Tongue (tissue), 1 donor: ENCODE measurements at regions not wholly inside any gene's neighbourhood (a gene's known extent, or its start where the extent isn't known, plus 50 kb on each side); places are given as distances from the start of the nearest gene placed in this dataset.
"Not testable (repeated sequence)": the region's sequence is repeated elsewhere in the genome, so short reads cannot be mapped to it uniquely, and the experiment has no call there.

Experiments used
- DNase-seq: peaks from one replicate; pipeline ENCODE4 v3.0.0-alpha.2; 2015

DNA sequence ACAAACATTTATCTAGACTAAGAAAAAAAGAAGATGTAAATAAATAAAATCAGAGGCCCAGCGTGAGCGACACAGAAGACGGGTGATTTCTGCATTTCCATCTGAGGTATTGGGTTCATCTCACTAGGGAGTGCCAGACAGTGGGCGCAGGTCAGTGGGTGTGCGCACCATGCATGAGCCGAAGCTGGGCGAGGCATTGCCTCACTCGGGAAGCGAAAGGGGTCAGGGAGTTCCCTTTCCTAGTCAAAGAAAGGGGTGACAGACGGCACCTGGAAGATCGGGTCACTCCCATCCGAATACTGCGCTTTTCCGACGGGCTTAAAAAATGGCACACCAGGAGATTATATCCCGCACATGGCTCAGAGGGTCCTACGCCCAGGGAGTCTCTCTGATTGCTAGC lies 79.5 kb upstream of the ABCD2 start:
- not testable (repeated sequence) for DNase-seq

DNA sequence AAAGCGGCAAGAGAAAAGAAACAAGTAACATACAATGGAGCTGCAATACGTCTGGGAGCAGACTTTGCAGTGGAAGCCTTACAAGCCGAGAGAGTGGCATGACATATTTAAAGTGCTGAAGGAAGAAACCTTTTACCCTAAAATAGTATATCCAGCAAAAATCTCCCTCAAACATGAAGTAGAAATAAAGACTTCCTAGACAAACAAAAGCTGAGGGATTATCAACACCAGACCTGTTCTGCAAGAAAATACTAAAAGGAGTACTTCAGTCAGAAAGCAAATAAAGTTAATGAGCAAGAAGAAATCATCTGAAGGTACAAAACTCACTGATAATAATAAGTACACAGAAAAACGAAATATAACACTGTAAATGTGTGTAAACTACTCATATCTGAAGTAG lies 77.5 kb upstream of the ABCD2 start:
- peak; percentile 7 for DNase-seq

DNA sequence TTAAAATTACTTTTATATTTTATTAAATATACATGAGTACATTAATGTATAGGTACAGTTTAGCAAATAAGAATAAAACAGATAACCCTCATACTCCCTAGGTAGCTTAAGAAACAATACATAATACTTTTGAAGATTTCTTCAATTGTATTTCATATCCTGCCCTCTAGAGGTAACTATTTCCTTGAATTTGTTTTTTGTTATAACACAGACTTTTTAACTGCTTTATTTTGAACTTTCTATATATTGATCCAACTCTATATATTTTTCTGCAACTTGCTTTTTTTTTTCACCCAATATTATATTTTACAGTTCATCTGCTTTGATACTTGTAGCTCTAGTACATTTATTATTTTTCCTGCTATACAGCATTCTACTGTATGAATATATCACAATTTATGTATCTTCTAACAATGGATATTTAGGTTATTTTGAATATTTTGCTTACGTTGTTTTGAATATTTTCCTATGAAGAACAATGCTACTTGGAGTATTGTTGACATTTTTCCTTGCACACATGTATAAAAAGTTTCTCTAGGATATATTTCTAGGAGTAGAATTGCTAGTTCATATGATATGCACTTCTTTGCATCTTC lies 72.8 kb upstream of the ABCD2 start:
- no peak for DNase-seq

DNA sequence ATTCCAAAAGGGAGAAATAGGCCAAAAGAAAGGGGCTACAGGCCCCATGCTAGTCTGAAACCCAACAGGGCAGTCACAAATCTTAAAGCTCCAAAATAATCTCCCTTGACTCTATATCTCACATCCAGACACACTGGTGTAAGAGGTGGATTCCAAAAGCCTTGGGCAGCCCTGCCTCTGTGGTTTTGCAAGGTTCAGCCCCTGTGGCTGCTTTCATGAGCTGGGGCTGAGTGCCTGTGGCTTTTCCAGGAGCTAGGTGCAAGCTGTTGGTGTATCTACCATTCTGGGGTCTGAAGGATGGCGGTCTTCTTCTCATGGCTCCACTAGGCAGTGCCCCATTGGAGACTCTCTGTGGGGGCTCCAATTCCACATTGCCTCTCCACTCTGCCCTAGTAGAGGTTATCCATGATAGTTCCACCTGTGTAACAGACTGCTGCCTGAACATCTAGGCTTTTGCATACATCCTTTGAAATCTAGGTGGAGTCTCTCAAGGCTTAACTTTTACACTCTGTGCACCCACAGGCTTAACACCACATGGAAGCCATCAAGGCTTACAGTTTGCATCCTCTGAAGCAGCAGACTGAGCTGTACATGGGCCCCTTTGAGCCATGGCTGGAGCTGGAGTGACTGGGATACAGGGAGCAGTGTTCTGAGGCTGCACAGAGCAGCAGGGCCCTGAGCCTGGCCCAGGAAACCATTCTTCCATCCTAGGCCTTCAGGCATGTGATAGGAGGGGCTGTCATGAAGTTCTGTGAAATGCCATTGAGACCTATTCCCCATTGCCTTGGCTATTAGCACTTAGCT lies 66.5 kb upstream of the ABCD2 start:
- DNase-seq = no peak

DNA sequence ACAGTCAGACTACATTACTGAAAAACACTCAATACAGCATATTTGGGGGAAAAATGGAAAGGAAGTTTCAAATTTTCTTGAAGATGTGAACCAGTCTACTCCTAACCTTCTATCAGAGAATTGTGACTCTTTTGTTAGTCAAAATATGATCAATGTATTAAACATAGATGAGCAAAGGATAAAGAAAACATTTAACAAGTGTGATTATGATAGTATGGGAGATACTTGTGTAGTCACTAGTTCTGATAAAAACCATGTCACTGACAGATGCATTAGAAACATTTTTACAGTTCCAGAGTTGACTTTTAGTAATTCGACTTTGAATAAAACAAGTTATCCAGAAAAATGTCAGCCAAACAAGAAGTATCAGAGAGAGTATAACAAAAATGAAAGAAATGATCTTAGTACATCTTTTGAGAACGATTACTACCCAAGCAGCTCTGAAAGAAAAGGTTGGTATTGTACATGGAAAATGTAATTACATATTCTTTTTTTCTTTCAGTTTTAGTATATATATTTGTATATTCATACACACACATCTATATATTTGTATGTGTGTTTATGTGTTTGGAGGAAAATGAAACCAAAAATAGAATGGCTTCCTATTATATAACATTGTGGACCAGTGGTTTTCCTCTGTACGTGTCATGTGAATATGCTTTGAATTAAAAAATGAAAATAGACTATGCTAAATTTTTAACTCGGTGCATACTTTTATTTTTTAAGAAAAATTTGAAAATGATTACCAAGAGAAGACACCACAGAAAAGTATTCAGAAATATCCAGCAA lies 63.3 kb upstream of the ABCD2 start:
- DNase-seq = no peak

DNA sequence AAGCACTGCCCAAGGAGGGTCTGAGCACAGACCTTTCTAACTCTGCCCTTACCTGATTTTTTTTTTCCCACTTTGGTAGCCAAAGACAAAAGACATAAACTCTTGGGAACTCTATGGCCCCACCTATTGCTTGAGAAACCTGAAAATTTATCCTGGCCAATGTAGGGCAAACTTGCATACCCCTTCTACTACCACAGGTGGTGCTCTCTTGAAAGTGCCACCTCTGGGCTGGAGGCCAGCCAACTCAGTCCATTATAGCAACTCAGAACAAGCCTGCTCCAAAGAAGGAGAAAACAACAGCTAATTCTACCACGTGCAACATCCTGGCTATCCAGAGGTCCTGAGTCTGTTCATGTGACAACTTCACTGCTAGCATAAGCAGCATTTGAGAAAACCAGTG lies 55.7 kb upstream of the ABCD2 start:
- DNase-seq = no peak

DNA sequence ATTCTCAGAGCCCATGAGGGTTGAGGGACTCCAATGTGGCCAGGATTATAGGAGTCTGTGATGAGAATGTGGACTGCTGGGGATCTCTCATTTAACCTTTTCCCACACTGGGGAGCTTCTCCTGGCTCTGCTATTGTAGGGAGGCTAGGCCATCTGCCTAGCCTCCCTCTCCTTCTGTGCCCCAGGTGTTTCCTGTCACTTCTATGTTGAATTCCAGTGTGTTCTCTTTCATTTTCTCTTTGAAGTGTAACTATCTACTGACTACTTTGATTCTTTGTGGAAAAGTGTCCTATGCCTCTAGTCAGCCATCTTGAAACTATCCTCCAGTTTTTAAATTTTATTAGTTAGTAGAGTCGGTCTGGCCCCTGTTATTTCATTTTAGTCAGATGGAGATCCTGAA lies 53.4 kb upstream of the ABCD2 start:
- DNase-seq = no peak

DNA sequence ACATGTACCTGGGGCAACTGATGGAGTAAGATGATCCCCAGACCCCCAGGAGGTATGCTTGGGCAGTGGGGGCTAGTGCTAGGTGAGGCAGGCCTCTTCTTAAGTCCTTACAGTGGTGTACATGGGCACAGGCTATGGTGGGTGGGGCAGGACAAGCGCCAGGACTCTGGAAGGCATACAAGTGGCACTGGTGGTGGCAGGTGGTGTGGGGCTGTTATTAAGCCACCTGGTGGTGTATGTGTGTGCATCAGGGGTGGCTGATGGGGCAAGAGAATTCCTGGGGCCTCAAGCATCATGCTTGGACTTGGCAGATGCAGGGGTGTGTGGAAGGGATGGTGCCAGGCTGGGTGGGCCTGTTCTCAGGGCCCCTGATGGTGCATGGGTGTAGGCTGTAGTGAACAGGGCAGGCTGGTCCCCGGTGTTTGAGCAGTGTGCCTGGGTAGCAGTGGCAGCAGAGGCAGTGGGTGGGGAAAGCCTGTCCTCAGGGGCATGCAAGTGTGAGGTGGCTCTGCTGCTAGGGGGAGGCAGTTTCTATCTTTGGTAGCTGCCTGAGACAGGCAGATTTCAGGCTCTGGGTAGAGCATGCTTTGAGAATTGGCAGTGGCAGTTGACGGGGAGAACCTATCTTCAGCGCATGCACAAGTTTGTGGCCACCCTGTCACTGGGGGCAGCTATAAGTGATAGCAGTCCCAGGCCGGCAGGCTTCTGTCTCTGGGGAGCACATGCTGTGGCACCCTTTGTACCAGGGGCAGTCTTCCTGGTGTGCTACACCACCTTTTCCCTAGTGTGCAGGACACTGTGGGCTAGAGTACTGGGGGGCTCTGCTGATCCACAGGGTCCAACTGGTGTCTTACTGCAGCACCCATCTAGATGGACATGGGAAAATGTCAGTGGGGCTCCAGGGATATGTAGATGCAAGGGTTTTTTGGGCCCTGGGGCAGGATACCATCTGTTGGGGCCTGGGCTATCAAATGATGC lies 52.6 kb upstream of the ABCD2 start:
- no peak for DNase-seq

DNA sequence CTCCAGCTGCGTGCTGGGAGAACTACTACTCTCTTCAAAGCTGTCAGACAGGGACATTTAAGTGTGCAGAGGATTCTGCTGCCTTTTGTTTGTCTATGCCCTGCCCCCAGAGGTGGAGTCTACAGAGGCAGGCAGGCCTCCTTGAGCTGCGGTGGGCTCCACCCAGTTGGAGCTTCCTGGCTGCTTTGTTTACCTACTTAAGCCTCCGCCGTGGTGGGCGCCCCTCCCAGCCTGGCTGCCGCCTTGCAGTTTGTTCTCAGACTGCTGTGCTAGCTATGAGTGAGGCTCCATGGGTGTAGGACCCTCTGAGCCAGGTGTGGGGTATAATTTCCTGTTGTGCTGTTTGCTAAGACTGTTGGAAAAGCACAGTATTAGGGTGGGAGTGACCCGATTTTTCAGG lies 49.9 kb upstream of the ABCD2 start:
- DNase-seq = not testable (repeated sequence)
